NCI-H526 (cell line): ENCODE measurements at regions not wholly inside any gene's neighbourhood (a gene's known extent, or its start where the extent isn't known, plus 50 kb on each side); places are given as distances from the start of the nearest gene placed in this dataset.

Source experiments
- DNase-seq, 2 experiments: peaks; one replicate each; lab custom pipeline; 2025; lab: John Stamatoyannopoulos, UW

- DNase-seq = no peak
These were observed 223.5 kb upstream of the RBMS3 start for GRCh38 chr3:29057326-29057725.

GRCh38 chr3:29064085-29064484 is 216.8 kb upstream of the RBMS3 start:
- peak; percentile 65 to 66 for DNase-seq

GRCh38 chr3:29065211-29065785 is 215.6 kb upstream of the RBMS3 start:
- no peak for DNase-seq

GRCh38 chr3:29067007-29067406 is 213.9 kb upstream of the RBMS3 start:
- no peak for DNase-seq

GRCh38 chr3:29070959-29071634 is 209.8 kb upstream of the RBMS3 start:
- no peak for DNase-seq

GRCh38 chr3:29072611-29073010 is 208.3 kb upstream of the RBMS3 start:
- no peak for DNase-seq

- no peak for DNase-seq
These were observed 203.5 kb upstream of the RBMS3 start for GRCh38 chr3:29077356-29077755.

- DNase-seq = no peak
These were observed 201.5 kb upstream of the RBMS3 start for GRCh38 chr3:29079358-29079757.

- DNase-seq = no peak
These were observed 199.9 kb upstream of the RBMS3 start for GRCh38 chr3:29080967-29081366.

GRCh38 chr3:29083081-29083480 is 197.8 kb upstream of the RBMS3 start:
- no peak for DNase-seq

GRCh38 chr3:29083676-29084075 is 197.2 kb upstream of the RBMS3 start:
- no peak for DNase-seq

GRCh38 chr3:29088579-29088978 is 192.3 kb upstream of the RBMS3 start:
- no peak for DNase-seq

- no peak for DNase-seq
These were observed 189.8 kb upstream of the RBMS3 start for GRCh38 chr3:29090912-29091597.

- no peak for DNase-seq
These were observed 189.2 kb upstream of the RBMS3 start for GRCh38 chr3:29091599-29092189.

GRCh38 chr3:29092348-29092747 is 188.5 kb upstream of the RBMS3 start:
- no peak for DNase-seq

- no peak for DNase-seq
These were observed 181.6 kb upstream of the RBMS3 start for GRCh38 chr3:29099296-29099695.

GRCh38 chr3:29099775-29100174 is 181.1 kb upstream of the RBMS3 start:
- no peak for DNase-seq

GRCh38 chr3:29100292-29100691 is 180.6 kb upstream of the RBMS3 start:
- DNase-seq = no peak

- no peak for DNase-seq
These were observed 152.9 kb upstream of the RBMS3 start for GRCh38 chr3:29128001-29128400.

GRCh38 chr3:29137601-29138000 is 143.3 kb upstream of the RBMS3 start:
- no peak for DNase-seq

- no peak for DNase-seq
These were observed 142.7 kb upstream of the RBMS3 start for GRCh38 chr3:29138171-29138570.

- no peak for DNase-seq
These were observed 140.2 kb upstream of the RBMS3 start for GRCh38 chr3:29140666-29141065.
